RWPE1 (cell line): ENCODE measurements at regions not wholly inside any gene's neighbourhood (a gene's known extent, or its start where the extent isn't known, plus 50 kb on each side); places are given as distances from the start of the nearest gene placed in this dataset.
"Not testable (repeated sequence)": the region's sequence is repeated elsewhere in the genome, so short reads cannot be mapped to it uniquely, and the experiment has no call there.

Experiments used
- CTCF ChIA-PET: fragments of 350-600 bp; sonication (Branson Sonifier 250); formaldehyde crosslinking; extraction: SDS; loops from one replicate; lab custom pipeline; 2021; lab: Yijun Ruan, JAX
- POLR2A ChIA-PET: fragments of 400-600 bp; formaldehyde crosslinking; extraction: SDS; loops from one replicate; lab custom pipeline; 2020; ENCODE audit warnings: antibody characterized with exemption; ENCODE audit not compliant: low non-redundant PET; lab: Yijun Ruan, JAX
- DNase-seq: peaks from one replicate; pipeline ENCODE4 v3.0.0; 2012; ENCODE audit warnings: low spot score
- H3K27ac ChIP-seq: fragments of 450-650 bp; 2 replicates; pipeline ENCODE4 v1.5.1; 2017
- CTCF ChIP-seq: fragments of 450-650 bp; conservative IDR thresholded peaks from 2 replicates; pipeline ENCODE4 v1.5.1; 2017; ENCODE audit warnings: low read depth, mild to moderate bottlenecking

DNA sequence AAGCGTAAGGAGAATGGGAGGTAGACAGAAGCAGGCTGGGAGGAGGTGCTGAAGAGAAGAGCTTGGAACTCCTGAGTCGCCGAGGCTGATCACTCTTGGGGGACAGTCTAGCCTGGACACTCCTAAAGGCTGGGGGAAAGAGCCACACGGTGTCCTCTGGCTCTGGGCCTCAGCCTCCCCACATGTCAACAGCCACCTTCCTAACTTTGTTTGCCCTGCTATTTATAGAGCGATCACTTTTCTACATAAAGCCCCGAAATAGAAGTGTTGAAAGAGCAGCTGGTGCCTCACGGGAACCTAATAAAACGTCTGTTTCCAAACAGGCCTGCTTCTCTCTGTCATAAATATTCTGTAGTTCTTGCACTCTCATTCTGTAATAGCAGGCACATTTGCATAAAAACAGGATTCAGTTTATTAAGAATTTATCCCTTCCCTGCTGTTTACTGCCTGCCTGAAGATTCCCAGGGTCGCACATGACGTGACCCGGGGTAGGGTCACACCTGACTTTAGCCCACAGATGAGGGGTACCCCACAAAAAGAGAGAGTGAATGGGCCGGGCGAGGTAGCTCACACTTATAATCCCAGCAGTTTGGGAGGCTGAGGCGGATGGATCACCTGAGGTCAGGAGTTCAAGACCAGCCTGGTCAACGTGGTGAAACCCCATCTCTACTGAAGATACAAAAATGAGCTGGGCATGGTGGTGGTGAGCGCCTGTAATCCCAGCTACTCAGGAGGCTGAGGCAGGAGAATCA lies 212.5 kb downstream of the TOMM20 start:
- CTCF ChIA-PET, result no interaction called here
- POLR2A ChIA-PET, result no interaction called here
- H3K27ac ChIP-seq, result no peak overlapping the region
- no peak for DNase-seq
- no peak for TF ChIP-seq CTCF

GRCh38 chr1:234914606-234915290 lies 213.9 kb downstream of the TOMM20 start:
- CTCF ChIA-PET, result interaction anchor here (0.6 kb wide), 1 partner anchor 32 kb away, joined by 3 read pairs; no protein-coding TSS in a partner anchor
- POLR2A ChIA-PET, result no interaction called here
- no peak overlapping the region for H3K27ac ChIP-seq

GRCh38 chr1:234913771-234914170 lies 214.9 kb downstream of the TOMM20 start:
- TF ChIP-seq CTCF, result no peak
- CTCF ChIA-PET, result no interaction called here
- DNase-seq, result no peak
- no peak overlapping the region for H3K27ac ChIP-seq
- POLR2A ChIA-PET, result no interaction called here

More at GRCh38 chr1:234914606-234915290, 213.9 kb downstream of the TOMM20 start:
- TF ChIP-seq CTCF, result no peak
- no peak for DNase-seq

GRCh38 chr1:234913278-234913649 lies 215.4 kb downstream of the TOMM20 start:
- no peak for TF ChIP-seq CTCF
- no peak for DNase-seq
- ChIA-PET POLR2A (no interaction called here), CTCF (no interaction called here)
- H3K27ac ChIP-seq, result no peak overlapping the region

- H3K27ac ChIP-seq, result no peak overlapping the region
- no peak for TF ChIP-seq CTCF
- no peak for DNase-seq
Observed at GRCh38 chr1:234912548-234913277, 215.9 kb downstream of the TOMM20 start.

GRCh38 chr1:234911787-234912186 lies 216.8 kb downstream of the TOMM20 start:
- H3K27ac ChIP-seq, result no peak overlapping the region
- CTCF ChIA-PET, result interaction anchor here (1.1 kb wide), 1 partner anchor 30 kb away, joined by 5 read pairs; no protein-coding TSS in a partner anchor
- POLR2A ChIA-PET, result no interaction called here
- DNase-seq, result no peak
- no peak for TF ChIP-seq CTCF

More at GRCh38 chr1:234912548-234913277, 215.9 kb downstream of the TOMM20 start:
- POLR2A ChIA-PET, result no interaction called here
- CTCF ChIA-PET, result interaction anchor here (0.5 to 1.1 kb wide), 2 partner anchors 29 to 399 kb away, joined by 3 to 5 read pairs; no protein-coding TSS in a partner anchor

DNA sequence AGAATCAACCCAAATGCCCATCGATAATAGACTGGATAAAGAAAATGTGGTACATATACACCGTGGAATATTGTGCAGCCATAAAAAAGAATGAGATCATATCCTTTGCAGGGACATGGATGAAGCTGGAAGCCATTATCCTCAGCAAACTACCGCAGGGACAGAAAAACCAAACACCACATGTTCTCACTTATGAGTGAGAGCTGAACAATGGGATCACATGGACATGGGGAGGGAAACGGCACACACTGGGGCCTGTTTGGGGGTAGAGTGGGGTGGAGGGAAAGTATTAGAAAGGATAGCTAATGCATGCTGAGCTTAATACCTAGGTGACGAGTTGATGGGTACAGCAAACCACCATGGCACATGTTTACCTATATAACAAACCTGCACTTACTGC lies 217.5 kb downstream of the TOMM20 start:
- POLR2A ChIA-PET, H3K27ac ChIP-seq, CTCF ChIA-PET, DNase-seq: not testable (repeated sequence)
